WTC11 (cell line): ENCODE measurements at regions not wholly inside any gene's neighbourhood (a gene's known extent, or its start where the extent isn't known, plus 50 kb on each side); places are given as distances from the start of the nearest gene placed in this dataset.

Experiments used
- ATAC-seq: fragments of 200-7000 bp; cut with Tn5 transposase; 2 replicates; pipeline ENCODE4 v1.10.0; 2021; ENCODE audit warnings: mild to moderate bottlenecking, moderate library complexity
- CTCF ChIA-PET: fragments of 300-600 bp; sonication (Branson Sonifier 250); formaldehyde crosslinking; loops from one replicate; lab custom pipeline; 2021; ENCODE audit warnings: antibody characterized with exemption; lab: Charles Lee
- POLR2A ChIA-PET: fragments of 350-600 bp; sonication (Branson Sonifier 250); formaldehyde crosslinking; loops from one replicate; lab custom pipeline; 2021; ENCODE audit warnings: antibody characterized with exemption; lab: Charles Lee
- DNase-seq: peaks from one replicate; pipeline ENCODE4 v3.0.0; 2021; ENCODE audit warnings: low spot score
- H3K27ac Mint-ChIP-seq: 2 replicates; pipeline ENCODE4 v1.8.0; 2021; ENCODE audit warnings: mixed read lengths
- H3K27me3 Mint-ChIP-seq: 2 replicates; pipeline ENCODE4 v1.8.0; 2021; ENCODE audit warnings: low read depth, mild to moderate bottlenecking, moderate library complexity, mixed read lengths
- H3K36me3 Mint-ChIP-seq: 2 replicates; pipeline ENCODE4 v1.8.0; 2021; ENCODE audit warnings: mixed read lengths
- H3K4me1 Mint-ChIP-seq: 2 replicates; pipeline ENCODE4 v1.8.0; 2022; ENCODE audit warnings: mixed read lengths
- H3K4me3 Mint-ChIP-seq: 2 replicates; pipeline ENCODE4 v1.8.0; 2021; ENCODE audit warnings: mild to moderate bottlenecking, moderate library complexity, mixed read lengths
- H3K9me3 Mint-ChIP-seq: 2 replicates; pipeline ENCODE4 v1.8.0; 2021; ENCODE audit warnings: mixed read lengths
- ESRRA ChIP-seq: sonication (generic); formaldehyde crosslinking; IDR thresholded peaks from 2 replicates; pipeline ENCODE4 v1.8.1; 2022; ENCODE audit warnings: mild to moderate bottlenecking, missing genetic modification reagents, borderline replicate concordance
- ETV6 ChIP-seq: sonication (generic); formaldehyde crosslinking; IDR thresholded peaks from 2 replicates; pipeline ENCODE4 v1.8.1; 2022; ENCODE audit warnings: mild to moderate bottlenecking, missing genetic modification reagents
- FOXK1 ChIP-seq: sonication (generic); formaldehyde crosslinking; IDR thresholded peaks from 2 replicates; pipeline ENCODE4 v1.8.0; 2022; ENCODE audit warnings: mild to moderate bottlenecking, moderate library complexity, missing genetic modification reagents
- GTF2I ChIP-seq: fragments of 250-450 bp; sonication (Bioruptor Pico); conservative IDR thresholded peaks from 2 replicates; pipeline ENCODE4 v1.4.0; 2021; ENCODE audit warnings: mild to moderate bottlenecking
- MXD4 ChIP-seq: fragments of 250-450 bp; sonication (Bioruptor Pico); IDR thresholded peaks from 2 replicates; pipeline ENCODE4 v1.8.0; 2021; ENCODE audit warnings: mild to moderate bottlenecking, moderate library complexity, borderline replicate concordance
- NFYB ChIP-seq: sonication (generic); formaldehyde crosslinking; conservative IDR thresholded peaks from 2 replicates; pipeline ENCODE4 v1.8.0; 2022; ENCODE audit warnings: low read depth, missing genetic modification reagents
- NR2C2 ChIP-seq: sonication (generic); formaldehyde crosslinking; IDR thresholded peaks from 2 replicates; pipeline ENCODE4 v1.8.0; 2022; ENCODE audit warnings: mild to moderate bottlenecking, missing genetic modification reagents
- TEAD4 ChIP-seq: sonication (generic); formaldehyde crosslinking; IDR thresholded peaks from 2 replicates; pipeline ENCODE4 v1.8.0; 2022; ENCODE audit warnings: mild to moderate bottlenecking, missing genetic modification reagents
- ZNF121 ChIP-seq: sonication (generic); formaldehyde crosslinking; IDR thresholded peaks from 2 replicates; pipeline ENCODE4 v1.8.0; 2023; ENCODE audit warnings: missing genetic modification reagents
- ZNF232 ChIP-seq: sonication (generic); formaldehyde crosslinking; IDR thresholded peaks from 2 replicates; pipeline ENCODE4 v1.8.0; 2022; ENCODE audit warnings: mild to moderate bottlenecking, missing genetic modification reagents
- ZNF396 ChIP-seq: fragments of 250-450 bp; sonication (Bioruptor Pico); IDR thresholded peaks from 2 replicates; pipeline ENCODE4 v1.8.0; 2021; ENCODE audit warnings: mild to moderate bottlenecking, moderate library complexity, borderline replicate concordance
- ZNF416 ChIP-seq: fragments of 250-450 bp; sonication (Bioruptor Pico); IDR thresholded peaks from 2 replicates; pipeline ENCODE4 v1.9.0; 2021; ENCODE audit warnings: mild to moderate bottlenecking, inconsistent platforms
- TF ChIP-seq, protein P1 (sequence below): sonication (generic); formaldehyde crosslinking; IDR thresholded peaks from 2 replicates; pipeline ENCODE4 v1.8.1; 2023; ENCODE audit warnings: mild to moderate bottlenecking, missing genetic modification reagents
- TF ChIP-seq, protein P2 (sequence below): fragments of 250-450 bp; sonication (Bioruptor Pico); IDR thresholded peaks from 2 replicates; pipeline ENCODE4 v1.9.0; 2021; ENCODE audit warnings: moderate library complexity, mild to moderate bottlenecking, inconsistent platforms, borderline replicate concordance
- TF ChIP-seq, protein P3 (sequence below): sonication (generic); formaldehyde crosslinking; IDR thresholded peaks from 2 replicates; pipeline ENCODE4 v1.8.1; 2023; ENCODE audit warnings: mild to moderate bottlenecking, moderate library complexity, missing genetic modification reagents
- TF ChIP-seq, protein P4 (sequence below): sonication (generic); formaldehyde crosslinking; IDR thresholded peaks from 2 replicates; pipeline ENCODE4 v1.8.0; 2023; ENCODE audit warnings: mild to moderate bottlenecking, missing genetic modification reagents
- TF ChIP-seq, protein P5 (sequence below): sonication (generic); formaldehyde crosslinking; IDR thresholded peaks from 2 replicates; pipeline ENCODE4 v1.8.1; 2023; ENCODE audit warnings: mild to moderate bottlenecking, missing genetic modification reagents, borderline replicate concordance
- TF ChIP-seq, protein P6 (sequence below): sonication (generic); formaldehyde crosslinking; IDR thresholded peaks from 2 replicates; pipeline ENCODE4 v1.8.0; 2023; ENCODE audit warnings: missing genetic modification reagents, mild to moderate bottlenecking, borderline replicate concordance

DNA sequence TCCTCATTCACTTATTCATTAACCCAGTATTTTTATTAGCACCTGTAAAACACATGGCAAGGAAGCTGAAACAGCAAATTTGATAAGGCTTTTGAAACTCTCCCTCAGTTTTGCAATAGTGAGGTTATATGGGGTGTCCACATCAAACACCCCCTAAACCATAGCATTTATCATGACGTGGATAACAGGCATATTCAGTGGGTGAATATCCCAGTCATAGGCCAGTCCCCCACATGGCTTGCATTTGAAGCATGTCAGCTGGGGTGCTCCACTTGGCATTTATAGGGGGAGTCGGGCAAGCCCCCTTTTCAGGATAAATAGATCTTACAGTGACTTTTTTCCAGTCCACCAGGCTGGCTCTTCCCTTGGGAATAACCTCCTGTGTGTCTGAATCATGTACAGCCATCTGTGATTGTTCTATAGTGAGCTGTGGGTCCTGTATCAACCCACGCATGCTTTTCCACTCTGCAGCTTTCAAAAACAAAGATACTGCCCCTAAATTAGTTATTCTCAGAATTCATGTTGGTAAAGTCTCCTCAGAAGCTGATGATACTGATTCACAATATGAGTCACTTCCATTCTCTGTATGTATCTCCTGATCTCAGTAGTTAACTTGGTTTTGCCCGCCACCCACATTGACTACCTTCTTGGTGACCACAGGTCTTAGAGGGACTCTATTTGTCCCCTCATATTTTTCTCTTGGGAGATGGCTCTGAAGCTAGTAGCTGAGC is 84.4 kb upstream of the SPIN1 start (continued):
- no peak for TF ChIP-seq TEAD4 (CRISPR knock-in tag)
- TF ChIP-seq, protein P1, sequence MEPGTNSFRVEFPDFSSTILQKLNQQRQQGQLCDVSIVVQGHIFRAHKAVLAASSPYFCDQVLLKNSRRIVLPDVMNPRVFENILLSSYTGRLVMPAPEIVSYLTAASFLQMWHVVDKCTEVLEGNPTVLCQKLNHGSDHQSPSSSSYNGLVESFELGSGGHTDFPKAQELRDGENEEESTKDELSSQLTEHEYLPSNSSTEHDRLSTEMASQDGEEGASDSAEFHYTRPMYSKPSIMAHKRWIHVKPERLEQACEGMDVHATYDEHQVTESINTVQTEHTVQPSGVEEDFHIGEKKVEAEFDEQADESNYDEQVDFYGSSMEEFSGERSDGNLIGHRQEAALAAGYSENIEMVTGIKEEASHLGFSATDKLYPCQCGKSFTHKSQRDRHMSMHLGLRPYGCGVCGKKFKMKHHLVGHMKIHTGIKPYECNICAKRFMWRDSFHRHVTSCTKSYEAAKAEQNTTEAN (CRISPR knock-in tag), result no peak
- TF ChIP-seq, all 79 proteins: peak for 0

DNA sequence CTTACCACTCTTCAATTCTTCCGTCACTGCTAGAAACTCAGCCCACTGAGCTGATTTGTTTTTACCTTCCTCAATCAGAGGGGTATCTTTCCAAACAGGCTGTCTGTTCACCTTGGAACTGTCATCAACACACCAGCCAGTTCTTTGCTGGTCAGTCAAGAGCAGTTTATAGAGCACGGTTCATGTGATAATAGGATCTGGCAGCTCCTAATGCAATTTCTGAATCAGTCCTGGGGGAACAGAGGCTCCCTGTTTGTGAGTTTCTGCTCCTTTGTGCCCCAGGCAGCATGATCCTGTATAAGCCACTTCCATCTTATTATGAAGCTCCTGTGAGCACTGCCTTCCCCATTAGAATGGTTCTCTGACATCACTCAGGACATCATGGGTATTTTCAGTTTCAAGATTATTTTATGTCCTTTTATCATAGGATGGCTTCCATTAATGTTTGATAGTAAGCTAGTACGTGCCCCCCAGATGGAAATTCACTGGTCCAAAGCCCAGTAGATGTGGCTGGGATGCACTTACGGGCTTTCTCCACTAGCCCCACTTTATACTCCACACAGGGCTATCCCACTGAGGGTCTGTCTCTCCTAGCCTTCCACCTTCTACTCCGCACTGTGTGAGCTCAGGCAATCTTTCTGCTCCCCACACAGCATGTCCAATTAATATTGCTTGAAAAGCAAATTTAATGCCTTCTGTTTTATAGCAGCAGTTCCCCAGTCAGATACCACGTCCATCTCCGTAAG is 85.5 kb upstream of the SPIN1 start:
- H3K27ac Mint-ChIP-seq, result no peak overlapping the region
- no peak overlapping the region for H3K4me3 Mint-ChIP-seq
- H3K27me3 Mint-ChIP-seq, result no peaks in the 10 kb centered on the region
- no peaks in the 10 kb centered on the region for H3K4me1 Mint-ChIP-seq
- no peaks in the 10 kb centered on the region for H3K36me3 Mint-ChIP-seq
- ChIA-PET POLR2A (interaction anchor here (0.5 kb wide), 1 partner anchor 507 kb away, joined by 3 read pairs; no protein-coding TSS in a partner anchor), CTCF (interaction anchor here (0.6 to 1.2 kb wide), 2 partner anchors 10 to 241 kb away, joined by 4 read pairs; no protein-coding TSS in a partner anchor)
- ATAC-seq (peak; percentile 65), DNase-seq (no peak)
- TF ChIP-seq, protein P2, sequence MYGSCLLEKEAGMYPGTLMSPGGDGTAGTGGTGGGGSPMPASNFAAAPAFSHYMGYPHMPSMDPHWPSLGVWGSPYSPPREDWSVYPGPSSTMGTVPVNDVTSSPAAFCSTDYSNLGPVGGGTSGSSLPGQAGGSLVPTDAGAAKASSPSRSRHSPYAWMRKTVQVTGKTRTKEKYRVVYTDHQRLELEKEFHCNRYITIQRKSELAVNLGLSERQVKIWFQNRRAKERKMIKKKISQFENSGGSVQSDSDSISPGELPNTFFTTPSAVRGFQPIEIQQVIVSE (CRISPR knock-in tag), result no peak
- TF ChIP-seq ZNF121 (no peak), ESRRA (CRISPR knock-in tag) (no peak), FOXK1 (CRISPR knock-in tag) (no peak), ZNF416 (no peak), NR2C2 (CRISPR knock-in tag) (no peak), MXD4 (no peak), NFYB (no peak), GTF2I (CRISPR knock-in tag) (no peak), ZNF396 (CRISPR knock-in tag) (no peak), ETV6 (CRISPR knock-in tag) (no peak), ZNF232 (no peak)
- TF ChIP-seq, protein P3, sequence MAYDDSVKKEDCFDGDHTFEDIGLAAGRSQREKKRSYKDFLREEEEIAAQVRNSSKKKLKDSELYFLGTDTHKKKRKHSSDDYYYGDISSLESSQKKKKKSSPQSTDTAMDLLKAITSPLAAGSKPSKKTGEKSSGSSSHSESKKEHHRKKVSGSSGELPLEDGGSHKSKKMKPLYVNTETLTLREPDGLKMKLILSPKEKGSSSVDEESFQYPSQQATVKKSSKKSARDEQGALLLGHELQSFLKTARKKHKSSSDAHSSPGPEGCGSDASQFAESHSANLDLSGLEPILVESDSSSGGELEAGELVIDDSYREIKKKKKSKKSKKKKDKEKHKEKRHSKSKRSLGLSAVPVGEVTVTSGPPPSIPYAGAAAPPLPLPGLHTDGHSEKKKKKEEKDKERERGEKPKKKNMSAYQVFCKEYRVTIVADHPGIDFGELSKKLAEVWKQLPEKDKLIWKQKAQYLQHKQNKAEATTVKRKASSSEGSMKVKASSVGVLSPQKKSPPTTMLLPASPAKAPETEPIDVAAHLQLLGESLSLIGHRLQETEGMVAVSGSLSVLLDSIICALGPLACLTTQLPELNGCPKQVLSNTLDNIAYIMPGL (CRISPR knock-in tag), result no peak
- TF ChIP-seq, protein P4, sequence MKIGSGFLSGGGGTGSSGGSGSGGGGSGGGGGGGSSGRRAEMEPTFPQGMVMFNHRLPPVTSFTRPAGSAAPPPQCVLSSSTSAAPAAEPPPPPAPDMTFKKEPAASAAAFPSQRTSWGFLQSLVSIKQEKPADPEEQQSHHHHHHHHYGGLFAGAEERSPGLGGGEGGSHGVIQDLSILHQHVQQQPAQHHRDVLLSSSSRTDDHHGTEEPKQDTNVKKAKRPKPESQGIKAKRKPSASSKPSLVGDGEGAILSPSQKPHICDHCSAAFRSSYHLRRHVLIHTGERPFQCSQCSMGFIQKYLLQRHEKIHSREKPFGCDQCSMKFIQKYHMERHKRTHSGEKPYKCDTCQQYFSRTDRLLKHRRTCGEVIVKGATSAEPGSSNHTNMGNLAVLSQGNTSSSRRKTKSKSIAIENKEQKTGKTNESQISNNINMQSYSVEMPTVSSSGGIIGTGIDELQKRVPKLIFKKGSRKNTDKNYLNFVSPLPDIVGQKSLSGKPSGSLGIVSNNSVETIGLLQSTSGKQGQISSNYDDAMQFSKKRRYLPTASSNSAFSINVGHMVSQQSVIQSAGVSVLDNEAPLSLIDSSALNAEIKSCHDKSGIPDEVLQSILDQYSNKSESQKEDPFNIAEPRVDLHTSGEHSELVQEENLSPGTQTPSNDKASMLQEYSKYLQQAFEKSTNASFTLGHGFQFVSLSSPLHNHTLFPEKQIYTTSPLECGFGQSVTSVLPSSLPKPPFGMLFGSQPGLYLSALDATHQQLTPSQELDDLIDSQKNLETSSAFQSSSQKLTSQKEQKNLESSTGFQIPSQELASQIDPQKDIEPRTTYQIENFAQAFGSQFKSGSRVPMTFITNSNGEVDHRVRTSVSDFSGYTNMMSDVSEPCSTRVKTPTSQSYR (CRISPR knock-in tag), result no peak
- TF ChIP-seq, protein P5, sequence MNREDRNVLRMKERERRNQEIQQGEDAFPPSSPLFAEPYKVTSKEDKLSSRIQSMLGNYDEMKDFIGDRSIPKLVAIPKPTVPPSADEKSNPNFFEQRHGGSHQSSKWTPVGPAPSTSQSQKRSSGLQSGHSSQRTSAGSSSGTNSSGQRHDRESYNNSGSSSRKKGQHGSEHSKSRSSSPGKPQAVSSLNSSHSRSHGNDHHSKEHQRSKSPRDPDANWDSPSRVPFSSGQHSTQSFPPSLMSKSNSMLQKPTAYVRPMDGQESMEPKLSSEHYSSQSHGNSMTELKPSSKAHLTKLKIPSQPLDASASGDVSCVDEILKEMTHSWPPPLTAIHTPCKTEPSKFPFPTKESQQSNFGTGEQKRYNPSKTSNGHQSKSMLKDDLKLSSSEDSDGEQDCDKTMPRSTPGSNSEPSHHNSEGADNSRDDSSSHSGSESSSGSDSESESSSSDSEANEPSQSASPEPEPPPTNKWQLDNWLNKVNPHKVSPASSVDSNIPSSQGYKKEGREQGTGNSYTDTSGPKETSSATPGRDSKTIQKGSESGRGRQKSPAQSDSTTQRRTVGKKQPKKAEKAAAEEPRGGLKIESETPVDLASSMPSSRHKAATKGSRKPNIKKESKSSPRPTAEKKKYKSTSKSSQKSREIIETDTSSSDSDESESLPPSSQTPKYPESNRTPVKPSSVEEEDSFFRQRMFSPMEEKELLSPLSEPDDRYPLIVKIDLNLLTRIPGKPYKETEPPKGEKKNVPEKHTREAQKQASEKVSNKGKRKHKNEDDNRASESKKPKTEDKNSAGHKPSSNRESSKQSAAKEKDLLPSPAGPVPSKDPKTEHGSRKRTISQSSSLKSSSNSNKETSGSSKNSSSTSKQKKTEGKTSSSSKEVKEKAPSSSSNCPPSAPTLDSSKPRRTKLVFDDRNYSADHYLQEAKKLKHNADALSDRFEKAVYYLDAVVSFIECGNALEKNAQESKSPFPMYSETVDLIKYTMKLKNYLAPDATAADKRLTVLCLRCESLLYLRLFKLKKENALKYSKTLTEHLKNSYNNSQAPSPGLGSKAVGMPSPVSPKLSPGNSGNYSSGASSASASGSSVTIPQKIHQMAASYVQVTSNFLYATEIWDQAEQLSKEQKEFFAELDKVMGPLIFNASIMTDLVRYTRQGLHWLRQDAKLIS (CRISPR knock-in tag), result no peak
- TF ChIP-seq, protein P6, sequence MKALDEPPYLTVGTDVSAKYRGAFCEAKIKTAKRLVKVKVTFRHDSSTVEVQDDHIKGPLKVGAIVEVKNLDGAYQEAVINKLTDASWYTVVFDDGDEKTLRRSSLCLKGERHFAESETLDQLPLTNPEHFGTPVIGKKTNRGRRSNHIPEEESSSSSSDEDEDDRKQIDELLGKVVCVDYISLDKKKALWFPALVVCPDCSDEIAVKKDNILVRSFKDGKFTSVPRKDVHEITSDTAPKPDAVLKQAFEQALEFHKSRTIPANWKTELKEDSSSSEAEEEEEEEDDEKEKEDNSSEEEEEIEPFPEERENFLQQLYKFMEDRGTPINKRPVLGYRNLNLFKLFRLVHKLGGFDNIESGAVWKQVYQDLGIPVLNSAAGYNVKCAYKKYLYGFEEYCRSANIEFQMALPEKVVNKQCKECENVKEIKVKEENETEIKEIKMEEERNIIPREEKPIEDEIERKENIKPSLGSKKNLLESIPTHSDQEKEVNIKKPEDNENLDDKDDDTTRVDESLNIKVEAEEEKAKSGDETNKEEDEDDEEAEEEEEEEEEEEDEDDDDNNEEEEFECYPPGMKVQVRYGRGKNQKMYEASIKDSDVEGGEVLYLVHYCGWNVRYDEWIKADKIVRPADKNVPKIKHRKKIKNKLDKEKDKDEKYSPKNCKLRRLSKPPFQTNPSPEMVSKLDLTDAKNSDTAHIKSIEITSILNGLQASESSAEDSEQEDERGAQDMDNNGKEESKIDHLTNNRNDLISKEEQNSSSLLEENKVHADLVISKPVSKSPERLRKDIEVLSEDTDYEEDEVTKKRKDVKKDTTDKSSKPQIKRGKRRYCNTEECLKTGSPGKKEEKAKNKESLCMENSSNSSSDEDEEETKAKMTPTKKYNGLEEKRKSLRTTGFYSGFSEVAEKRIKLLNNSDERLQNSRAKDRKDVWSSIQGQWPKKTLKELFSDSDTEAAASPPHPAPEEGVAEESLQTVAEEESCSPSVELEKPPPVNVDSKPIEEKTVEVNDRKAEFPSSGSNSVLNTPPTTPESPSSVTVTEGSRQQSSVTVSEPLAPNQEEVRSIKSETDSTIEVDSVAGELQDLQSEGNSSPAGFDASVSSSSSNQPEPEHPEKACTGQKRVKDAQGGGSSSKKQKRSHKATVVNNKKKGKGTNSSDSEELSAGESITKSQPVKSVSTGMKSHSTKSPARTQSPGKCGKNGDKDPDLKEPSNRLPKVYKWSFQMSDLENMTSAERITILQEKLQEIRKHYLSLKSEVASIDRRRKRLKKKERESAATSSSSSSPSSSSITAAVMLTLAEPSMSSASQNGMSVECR, result no peak
- H3K9me3 Mint-ChIP-seq, result no peaks in the 10 kb centered on the region; the same call in 1 of the 2 replicates
